ENCODE measurements at regions not wholly inside any gene's neighbourhood (a gene's known extent, or its start where the extent isn't known, plus 50 kb on each side); places are given as distances from the start of the nearest gene placed in this dataset.

- no peak for TF ChIP-seq CTCF (IDR thresholded peaks at IDR 0.05)
- TF ChIP-seq POLR2AphosphoS5 (IDR thresholded peaks at IDR 0.05) = no peak
- TF ChIP-seq POLR2A (IDR thresholded peaks at IDR 0.05) = no peak
- no peak for TF ChIP-seq EP300 (IDR thresholded peaks at IDR 0.05)
Observed at GRCh38 chr13:39102981-39103490, 64.8 kb downstream of the NHLRC3 start.
